ENCODE measurements at regions not wholly inside any gene's neighbourhood (a gene's known extent, or its start where the extent isn't known, plus 50 kb on each side); places are given as distances from the start of the nearest gene placed in this dataset.

GRCh38 chr14:22189881-22190280 lies 399.1 kb downstream of the DAD1 start:
- TF ChIP-seq SIN3A (IDR thresholded peaks at IDR 0.05; ENCODE audit: borderline replicate concordance, insufficient read depth, low read length) (no peak), REST (IDR thresholded peaks at IDR 0.05; ENCODE audit: insufficient read depth in 1 of 2, low read depth in 2 of 2, low read length in 2 of 2) (no peak)

All from PFSK-1 (cell line).